GM19238 (cell line): ENCODE measurements at regions not wholly inside any gene's neighbourhood (a gene's known extent, or its start where the extent isn't known, plus 50 kb on each side); places are given as distances from the start of the nearest gene placed in this dataset.

Experiments
- DNase-seq: peaks from one replicate; pipeline ENCODE4 v3.0.0; 2011; ENCODE audit warnings: low spot score; ENCODE audit not compliant: insufficient read length

GRCh38 chr2:199131876-199132275, 325.9 kb downstream of the SATB2 start:
- no peak for DNase-seq

GRCh38 chr2:199131136-199131655, 326.5 kb downstream of the SATB2 start:
- no peak for DNase-seq

GRCh38 chr2:199130501-199130900, 327.2 kb downstream of the SATB2 start:
- no peak for DNase-seq

GRCh38 chr2:199128476-199129229, 329.1 kb downstream of the SATB2 start:
- no peak for DNase-seq

GRCh38 chr2:199119796-199120195, 337.9 kb downstream of the SATB2 start:
- no peak for DNase-seq

DNA sequence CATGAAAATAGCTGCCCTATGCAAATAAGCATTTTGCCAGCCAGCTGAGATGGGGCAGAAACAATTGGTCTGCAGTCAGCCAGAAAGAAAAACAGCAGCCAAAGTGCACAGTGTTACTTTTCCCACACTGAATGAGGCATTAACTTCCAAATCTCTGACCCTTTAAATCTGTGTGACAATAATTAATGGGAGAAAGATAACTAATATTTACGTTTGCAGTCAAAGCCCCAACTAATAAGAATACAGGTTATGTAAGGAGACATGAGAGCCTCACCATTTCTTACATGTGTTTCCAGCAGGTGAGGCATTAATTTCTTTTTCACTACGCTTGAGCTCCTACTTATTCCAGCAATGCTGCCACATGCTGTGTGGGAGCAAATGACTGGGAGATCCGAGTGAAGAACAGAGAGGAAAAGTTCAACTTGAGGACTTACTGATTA, 339.0 kb downstream of the SATB2 start:
- DNase-seq, result no peak

- DNase-seq, result no peak
Observed at GRCh38 chr2:199115169-199115568, 342.6 kb downstream of the SATB2 start.

DNA sequence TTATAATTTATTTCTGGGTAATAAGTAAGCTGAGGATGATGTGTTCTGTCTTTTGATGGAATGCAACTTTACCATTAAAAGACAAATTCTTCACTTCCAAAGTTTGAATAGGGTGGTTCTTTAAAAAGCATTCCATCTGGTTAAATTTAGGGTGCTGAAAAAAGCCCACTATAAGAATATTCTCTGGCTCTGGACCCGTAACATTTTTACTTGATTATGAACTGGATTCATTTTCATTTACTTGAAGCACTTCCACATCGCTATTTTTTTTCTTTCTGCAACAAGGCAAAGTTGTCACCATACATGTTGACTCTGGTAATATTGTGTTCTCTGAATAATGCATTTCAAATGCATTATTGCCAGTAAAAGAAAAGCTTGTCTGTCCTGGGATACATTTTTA, 344.6 kb downstream of the SATB2 start:
- DNase-seq, result no peak

- DNase-seq, result no peak
Observed at GRCh38 chr2:199111458-199111857, 346.3 kb downstream of the SATB2 start.

GRCh38 chr2:199108056-199108455, 349.7 kb downstream of the SATB2 start:
- DNase-seq, result no peak

DNA sequence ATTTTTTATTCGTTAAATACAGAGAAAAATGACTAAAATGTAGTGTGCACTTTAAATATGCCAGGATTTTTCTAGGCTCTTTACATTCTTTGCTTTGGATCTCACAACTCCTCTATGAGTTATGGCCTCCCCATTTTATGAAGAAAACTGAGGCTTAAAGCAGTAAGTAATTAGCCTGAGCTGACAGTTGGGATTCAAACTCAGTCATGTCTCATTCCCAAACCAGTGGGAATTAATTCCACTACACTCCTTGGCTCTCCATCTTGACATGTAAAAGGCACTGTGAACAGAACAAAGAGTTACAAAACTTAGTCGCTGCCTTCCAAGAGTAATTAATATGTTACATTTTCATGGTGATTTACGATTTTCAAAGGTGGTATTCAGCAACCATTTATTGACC, 351.9 kb downstream of the SATB2 start:
- no peak for DNase-seq

DNA sequence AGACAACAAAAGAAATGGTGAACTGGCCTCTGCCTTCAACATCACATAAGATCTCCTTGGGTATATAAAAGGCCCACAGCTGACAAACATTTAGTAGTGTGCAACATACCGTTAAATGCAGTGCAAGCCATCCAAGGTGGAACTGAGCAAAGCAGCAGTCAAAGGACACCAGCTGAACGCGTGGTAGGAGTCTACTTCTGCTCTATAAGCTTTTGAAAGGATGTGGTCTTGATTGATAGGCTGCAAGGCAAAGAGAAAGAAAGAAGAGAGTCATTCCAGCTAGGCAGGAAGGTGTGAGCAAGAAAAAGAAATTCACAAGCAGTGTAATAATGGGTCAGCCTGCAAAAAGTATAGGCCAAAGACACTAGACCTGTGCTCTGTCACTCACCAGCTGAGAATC, 356.3 kb downstream of the SATB2 start:
- DNase-seq, result no peak

GRCh38 chr2:199100326-199101110, 357.2 kb downstream of the SATB2 start:
- DNase-seq, result no peak

- DNase-seq, result no peak
Observed at GRCh38 chr2:199092419-199092818, 365.3 kb downstream of the SATB2 start.

- no peak for DNase-seq
Observed at GRCh38 chr2:199085261-199085660, 372.5 kb downstream of the SATB2 start.

DNA sequence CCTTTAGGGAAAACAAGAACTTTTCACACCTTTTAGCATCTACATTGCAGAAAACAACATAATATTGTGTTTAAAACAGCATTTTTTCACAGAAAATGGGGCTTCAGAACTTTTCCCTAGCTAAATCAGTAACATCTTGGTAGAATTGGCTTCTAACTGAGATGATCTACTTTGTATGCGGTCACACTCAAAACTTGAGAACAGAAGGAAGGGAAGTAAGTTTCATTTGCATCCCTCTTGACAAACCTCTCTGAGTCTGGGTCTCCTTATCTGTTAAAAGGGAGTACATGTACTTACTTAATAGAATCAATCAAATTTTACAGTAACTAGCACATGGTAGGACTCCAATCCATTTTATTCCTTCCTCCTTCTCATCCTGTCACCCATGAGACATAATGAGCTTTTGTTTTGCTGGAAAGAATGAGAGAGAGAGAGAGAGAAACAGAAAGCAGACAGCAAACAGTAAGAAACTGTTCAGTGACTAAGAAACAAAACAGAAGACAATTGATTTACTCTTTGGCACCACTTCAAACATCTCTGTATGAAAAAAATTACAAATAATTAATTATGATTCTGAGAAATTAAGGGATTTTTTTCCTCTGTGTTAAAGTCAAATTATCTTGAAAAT, 387.3 kb downstream of the SATB2 start:
- no peak for DNase-seq

DNA sequence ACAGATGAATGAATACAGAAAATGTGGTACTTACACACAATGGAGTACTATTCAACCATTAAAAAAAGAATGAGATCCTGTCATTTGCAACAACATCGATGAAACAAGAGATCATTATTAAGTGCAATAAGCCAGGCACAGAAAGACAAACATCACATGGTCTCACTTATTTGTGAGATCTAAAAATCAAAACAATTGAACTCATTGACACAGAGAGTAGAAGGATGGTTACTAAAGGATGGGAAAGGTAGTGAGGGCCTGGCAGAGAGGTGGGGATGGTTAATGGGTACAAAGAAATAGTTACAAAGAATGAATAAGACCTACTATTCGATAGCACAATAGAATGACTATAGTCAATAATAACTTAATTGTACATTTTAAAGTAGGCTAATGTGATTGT, 393.5 kb downstream of the SATB2 start:
- no peak for DNase-seq

GRCh38 chr2:199057936-199058335, 399.8 kb downstream of the SATB2 start:
- DNase-seq, result no peak

DNA sequence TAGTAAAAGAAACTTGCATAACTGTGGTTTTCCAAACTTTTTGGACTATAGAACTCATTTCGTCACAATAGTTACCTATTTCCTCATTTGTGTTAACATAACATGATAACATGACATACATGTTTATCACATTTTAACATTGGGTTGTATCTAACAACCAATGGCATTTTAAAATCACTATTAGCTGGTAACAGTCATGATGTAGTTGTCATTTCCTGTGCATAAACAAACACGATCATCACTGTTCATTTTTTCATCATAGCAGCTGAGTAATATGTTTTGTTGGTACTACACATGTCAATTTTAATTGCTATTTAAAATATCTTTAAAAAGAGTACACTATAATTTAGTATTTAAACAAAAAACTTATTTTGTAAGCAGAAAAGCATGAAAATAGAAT, 402.4 kb downstream of the SATB2 start:
- DNase-seq, result no peak

GRCh38 chr2:199042660-199043379, 414.9 kb downstream of the SATB2 start:
- no peak for DNase-seq

- no peak for DNase-seq
Observed at GRCh38 chr2:199040522-199040921, 417.2 kb downstream of the SATB2 start.
